Endothelial cell of umbilical vein (primary cell): ENCODE measurements at regions not wholly inside any gene's neighbourhood (a gene's known extent, or its start where the extent isn't known, plus 50 kb on each side); places are given as distances from the start of the nearest gene placed in this dataset.

Source experiments
- BruUV-seq: library from RNA; stranded (reverse); fragments of 400-500 nt; replicated peaks from 2 replicates; lab custom pipeline; 2021; lab: Mats Ljungman, UMichigan
- CTCF ChIA-PET: fragments of 300-600, 350-600 bp; sonication (Branson Sonifier 250); formaldehyde crosslinking; loops from one replicate; lab custom pipeline; 2021; ENCODE audit warnings: antibody characterized with exemption, inconsistent platforms; lab: Charles Lee
- POLR2A ChIA-PET: fragments of 300-600, 350-600 bp; sonication (Branson Sonifier 250); formaldehyde crosslinking; loops from one replicate; lab custom pipeline; 2021; ENCODE audit warnings: antibody characterized with exemption, inconsistent platforms; lab: Charles Lee
- DNase-seq: peaks from one replicate; pipeline ENCODE4 v3.0.0-alpha.2; 2011; ENCODE audit warnings: low read depth, low spot score
- FAIRE-seq: peaks from 2 replicates; lab custom pipeline; 2011; peaks lifted over from hg19 to GRCh38; lab: Jason Lieb, UNC
- H2AFZ ChIP-seq: 2 replicates; pipeline ENCODE4 v1.6.0; 2012; ENCODE audit warnings: low read depth, low read length, control low read depth, inconsistent platforms
- H3K27ac ChIP-seq: 2 replicates; pipeline ENCODE4 v1.5.1; 2011; ENCODE audit warnings: low read depth, mild to moderate bottlenecking, control low read depth, low read length, moderate library complexity; ENCODE audit not compliant: insufficient read depth
- H3K27me3 ChIP-seq, 2 experiments: 2 replicates each; pipeline versions ENCODE4 v1.6.0 to v1.6.1; 2011; ENCODE audit warnings: low read length in 2 of 2, mixed read lengths in 1 of 2; ENCODE audit not compliant: control insufficient read depth in 2 of 2, insufficient read depth in 2 of 2
- H3K36me3 ChIP-seq, 2 experiments: 2 replicates in 1 of 2; 3 replicates in 1 of 2; pipeline ENCODE4 v1.5.1; 2011; ENCODE audit warnings: low read length in 2 of 2, mild to moderate bottlenecking in 1 of 2, moderate library complexity in 1 of 2; ENCODE audit not compliant: control insufficient read depth in 2 of 2, insufficient read depth in 2 of 2; ENCODE audit errors: extremely low read depth in 1 of 2
- H3K4me1 ChIP-seq: 3 replicates; pipeline ENCODE4 v1.5.1; 2011; ENCODE audit warnings: mild to moderate bottlenecking, low read length; ENCODE audit not compliant: control insufficient read depth, insufficient read depth; ENCODE audit errors: extremely low read depth
- H3K4me2 ChIP-seq: 2 replicates; pipeline ENCODE4 v1.6.1; 2011; ENCODE audit warnings: low read length, control low read depth, mixed read lengths; ENCODE audit not compliant: insufficient read depth
- H3K4me3 ChIP-seq, 3 experiments: fragments of 200-600 bp in 1 of 3; sonication (generic), shearing (Covaris generic) in 1 of 3; replicated peaks in 1 of 3; 2 replicates each; pipeline ENCODE4 v1.5.1; 2011 to 2016; ENCODE audit warnings: control low read depth in 3 of 3, low read length in 3 of 3, mild to moderate bottlenecking in 2 of 3, inconsistent platforms in 1 of 3, low read depth in 1 of 3, moderate library complexity in 1 of 3; ENCODE audit not compliant: insufficient read depth in 1 of 3
- H3K79me2 ChIP-seq: 2 replicates; pipeline ENCODE4 v1.6.0; 2012; ENCODE audit warnings: low read length, inconsistent platforms; ENCODE audit not compliant: control insufficient read depth, insufficient read depth
- H3K9ac ChIP-seq: replicated peaks from 2 replicates; pipeline ENCODE3; 2011; ENCODE audit warnings: low read length, control low read depth; ENCODE audit not compliant: insufficient read depth; ENCODE audit errors: extremely low read depth
- H3K9me1 ChIP-seq: replicated peaks from 3 replicates; pipeline ENCODE4 v1.6.0; 2011; ENCODE audit warnings: mild to moderate bottlenecking, low read length; ENCODE audit not compliant: control insufficient read depth, insufficient read depth; ENCODE audit errors: extremely low read depth
- H3K9me3 ChIP-seq: replicated peaks from 2 replicates; pipeline ENCODE4 v1.5.1; 2012; ENCODE audit warnings: low read length, inconsistent platforms; ENCODE audit not compliant: control insufficient read depth, insufficient read depth
- H4K20me1 ChIP-seq: replicated peaks from 2 replicates; pipeline ENCODE3; 2011; ENCODE audit warnings: mild to moderate bottlenecking, low read length; ENCODE audit not compliant: control insufficient read depth, insufficient read depth; ENCODE audit errors: extremely low read depth
- EZH2 ChIP-seq: IDR thresholded peaks from 2 replicates; pipeline ENCODE4 v1.6.1; 2012; ENCODE audit warnings: borderline replicate concordance, low read depth, mild to moderate bottlenecking, moderate library complexity, low read length, inconsistent platforms; ENCODE audit not compliant: severe bottlenecking
- FOS ChIP-seq: IDR thresholded peaks from 2 replicates; pipeline ENCODE4 v1.6.1; 2011; ENCODE audit warnings: mild to moderate bottlenecking, low read length, moderate library complexity, borderline replicate concordance; ENCODE audit not compliant: insufficient read depth
- GATA2 ChIP-seq: IDR thresholded peaks from 2 replicates; pipeline ENCODE4 v1.7.0; 2011; ENCODE audit warnings: low read depth, mild to moderate bottlenecking, moderate library complexity, mixed read lengths, low read length; ENCODE audit not compliant: insufficient read length, insufficient read depth
- JUN ChIP-seq: IDR thresholded peaks from 2 replicates; pipeline ENCODE4 v1.6.1; 2011; ENCODE audit warnings: borderline replicate concordance, low read depth; ENCODE audit not compliant: insufficient read length, insufficient read depth
- MYC ChIP-seq: IDR thresholded peaks from one replicate; pipeline ENCODE4 v1.6.1; 2011; ENCODE audit warnings: mild to moderate bottlenecking, low read depth, low read length
- POLR2A ChIP-seq: IDR thresholded peaks from 2 replicates; pipeline ENCODE4 v1.6.1; 2012; ENCODE audit warnings: low read depth, mild to moderate bottlenecking, control low read depth, low read length
- POLR2AphosphoS5 ChIP-seq: IDR thresholded peaks from 2 replicates; pipeline ENCODE4 v1.6.1; 2012; ENCODE audit warnings: low read depth, mild to moderate bottlenecking, control low read depth, low read length, moderate library complexity; ENCODE audit not compliant: insufficient read depth
- dilution Hi-C: fragments of 300-500 bp; cut with MboI; formaldehyde crosslinking; loops from one replicate; pipeline ENCODE4 v1.15.0; 2019; ENCODE audit warnings: low sequenced_read_pairs; ENCODE audit not compliant: extremely low pct_ligation_motif_present
- intact Hi-C: fragments of 100-400 bp; cut with micrococcal nuclease; formaldehyde crosslinking; loops from one replicate; pipeline ENCODE4 v1.10.0; 2022
- TF ChIP-seq, protein P1 (sequence below), 2 donors: IDR thresholded peaks; 1 replicate in 1 of 2; 2 replicates in 1 of 2; pipeline ENCODE4 v1.5.1; 2011; ENCODE audit warnings: low read length in 2 of 2, mild to moderate bottlenecking in 2 of 2, moderate library complexity in 2 of 2, control low read depth in 1 of 2, inconsistent platforms in 1 of 2, low read depth in 1 of 2; ENCODE audit not compliant: insufficient read depth in 1 of 2; ENCODE audit errors: extremely low read depth in 1 of 2
- TF ChIP-seq, protein P2 (sequence below): IDR thresholded peaks from 2 replicates; pipeline ENCODE4 v1.6.1; 2011; ENCODE audit not compliant: insufficient read depth, insufficient read length

DNA sequence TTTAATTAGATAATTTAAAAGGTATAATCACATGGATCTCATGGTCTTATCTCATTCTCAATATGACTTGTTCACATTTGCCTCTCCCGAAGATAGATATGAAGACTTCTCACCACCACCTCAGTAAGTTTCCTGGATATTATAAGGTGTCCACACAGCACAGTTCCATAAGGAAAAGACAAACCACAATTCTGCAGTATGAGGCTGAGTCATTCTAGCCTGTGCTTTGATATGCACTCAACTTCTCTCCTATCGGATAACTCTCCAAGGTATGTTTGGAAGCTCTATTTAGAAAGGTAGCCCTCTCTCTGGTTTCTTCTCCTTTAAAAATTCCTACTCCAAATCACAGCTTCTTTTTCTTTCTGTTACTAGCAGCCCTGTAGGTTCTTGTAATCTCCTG is 612.8 kb downstream of the ZPLD1 start:
- H3K36me3 ChIP-seq, result no peaks in the 10 kb centered on the region
- ChIA-PET POLR2A (no interaction called here), CTCF (no interaction called here)
- peaks cover 2% of the 10 kb centered on the region for H3K9me3 ChIP-seq
- intact Hi-C loops, result no loop called here
- H3K27me3 ChIP-seq, result no peaks in the 10 kb centered on the region
- H3K4me3 ChIP-seq, result no peak overlapping the region
- no peaks in the 10 kb centered on the region for H4K20me1 ChIP-seq
- H3K9me1 ChIP-seq, result no peaks in the 10 kb centered on the region
- H3K4me2 ChIP-seq, result no peak overlapping the region
- no peak overlapping the region for H3K9ac ChIP-seq
- BruUV-seq, result no TSS peak
- no peak for TF ChIP-seq POLR2AphosphoS5
- no peaks in the 10 kb centered on the region for H3K4me1 ChIP-seq
- no peaks in the 10 kb centered on the region for H3K79me2 ChIP-seq
- no peak overlapping the region for H2AFZ ChIP-seq
- no peak for FAIRE-seq
- H3K27ac ChIP-seq, result no peak overlapping the region
- DNase-seq, result no peak
- dilution Hi-C loops, result no loop called here

DNA sequence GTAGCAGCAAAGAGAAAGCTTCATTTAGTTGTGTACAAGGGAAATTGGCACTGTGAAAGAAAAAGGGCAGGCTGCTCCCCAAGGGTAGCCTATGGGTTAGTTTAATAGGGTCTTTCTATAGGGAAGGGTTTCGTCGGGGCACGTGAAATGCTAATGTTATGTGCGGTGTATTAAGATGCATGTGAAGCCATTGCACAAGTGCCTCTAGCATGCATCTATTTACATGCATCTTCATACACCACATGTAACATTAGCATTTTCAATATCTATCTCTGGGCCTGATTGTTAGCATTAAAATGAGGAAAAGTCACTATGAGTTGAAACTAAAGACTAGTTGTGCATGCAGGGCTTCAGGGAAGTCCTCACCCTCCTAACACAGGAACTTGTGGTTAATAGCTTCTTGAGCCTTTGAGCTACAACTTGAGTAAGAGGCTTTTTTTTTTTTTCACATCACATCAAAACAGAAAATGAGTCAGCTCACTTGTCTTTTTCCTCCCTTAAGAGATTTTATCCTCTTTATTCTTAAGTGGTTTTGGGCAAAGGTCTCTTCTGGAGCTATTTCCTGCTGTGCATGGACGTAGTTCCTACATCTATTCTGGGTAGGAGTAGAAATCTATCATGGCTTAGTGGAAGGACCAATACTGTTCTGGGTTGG is 613.4 kb downstream of the ZPLD1 start:
- TF ChIP-seq MYC (no peak), JUN (no peak), FOS (no peak), POLR2A (no peak), GATA2 (no peak), POLR2AphosphoS5 (no peak), EZH2 (no peak)
- TF ChIP-seq, protein P1, sequence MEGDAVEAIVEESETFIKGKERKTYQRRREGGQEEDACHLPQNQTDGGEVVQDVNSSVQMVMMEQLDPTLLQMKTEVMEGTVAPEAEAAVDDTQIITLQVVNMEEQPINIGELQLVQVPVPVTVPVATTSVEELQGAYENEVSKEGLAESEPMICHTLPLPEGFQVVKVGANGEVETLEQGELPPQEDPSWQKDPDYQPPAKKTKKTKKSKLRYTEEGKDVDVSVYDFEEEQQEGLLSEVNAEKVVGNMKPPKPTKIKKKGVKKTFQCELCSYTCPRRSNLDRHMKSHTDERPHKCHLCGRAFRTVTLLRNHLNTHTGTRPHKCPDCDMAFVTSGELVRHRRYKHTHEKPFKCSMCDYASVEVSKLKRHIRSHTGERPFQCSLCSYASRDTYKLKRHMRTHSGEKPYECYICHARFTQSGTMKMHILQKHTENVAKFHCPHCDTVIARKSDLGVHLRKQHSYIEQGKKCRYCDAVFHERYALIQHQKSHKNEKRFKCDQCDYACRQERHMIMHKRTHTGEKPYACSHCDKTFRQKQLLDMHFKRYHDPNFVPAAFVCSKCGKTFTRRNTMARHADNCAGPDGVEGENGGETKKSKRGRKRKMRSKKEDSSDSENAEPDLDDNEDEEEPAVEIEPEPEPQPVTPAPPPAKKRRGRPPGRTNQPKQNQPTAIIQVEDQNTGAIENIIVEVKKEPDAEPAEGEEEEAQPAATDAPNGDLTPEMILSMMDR (IDR thresholded peaks at IDR 0.05; ENCODE audit: extremely low read depth in 1 of 2, insufficient read depth in 1 of 2, low read depth in 1 of 2, low read length in 2 of 2), result no peak
- TF ChIP-seq, protein P2, sequence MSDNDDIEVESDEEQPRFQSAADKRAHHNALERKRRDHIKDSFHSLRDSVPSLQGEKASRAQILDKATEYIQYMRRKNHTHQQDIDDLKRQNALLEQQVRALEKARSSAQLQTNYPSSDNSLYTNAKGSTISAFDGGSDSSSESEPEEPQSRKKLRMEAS, result no peak
- peaks cover 2% of the 10 kb centered on the region for H3K9me3 ChIP-seq
- no peaks in the 10 kb centered on the region for H3K36me3 ChIP-seq
- no peaks in the 10 kb centered on the region for H3K79me2 ChIP-seq
- no peaks in the 10 kb centered on the region for H3K27me3 ChIP-seq
- ChIA-PET CTCF (no interaction called here), POLR2A (no interaction called here)
- H3K4me3 ChIP-seq, result no peak overlapping the region
- no peak for DNase-seq
- H4K20me1 ChIP-seq, result no peaks in the 10 kb centered on the region
- no peak for FAIRE-seq
- BruUV-seq, result no TSS peak
- no peak overlapping the region for H3K27ac ChIP-seq
- no peaks in the 10 kb centered on the region for H3K4me1 ChIP-seq
- H3K9me1 ChIP-seq, result no peaks in the 10 kb centered on the region
- dilution Hi-C loops, result no loop called here
- H3K4me2 ChIP-seq, result no peak overlapping the region
- H2AFZ ChIP-seq, result no peak overlapping the region
- H3K9ac ChIP-seq, result no peak overlapping the region
- intact Hi-C loops, result no loop called here
